GM19324 (cell line): ENCODE measurements at regions not wholly inside any gene's neighbourhood (a gene's known extent, or its start where the extent isn't known, plus 50 kb on each side); places are given as distances from the start of the nearest gene placed in this dataset.

ENCODE experiments used
- ATAC-seq: cut with Tn5 transposase; IDR thresholded peaks from one replicate; pipeline ENCODE4 v1.9.1; 2021; ENCODE audit warnings: mild to moderate bottlenecking, moderate library complexity; ENCODE audit not compliant: unreplicated experiment, low FRiP score

DNA sequence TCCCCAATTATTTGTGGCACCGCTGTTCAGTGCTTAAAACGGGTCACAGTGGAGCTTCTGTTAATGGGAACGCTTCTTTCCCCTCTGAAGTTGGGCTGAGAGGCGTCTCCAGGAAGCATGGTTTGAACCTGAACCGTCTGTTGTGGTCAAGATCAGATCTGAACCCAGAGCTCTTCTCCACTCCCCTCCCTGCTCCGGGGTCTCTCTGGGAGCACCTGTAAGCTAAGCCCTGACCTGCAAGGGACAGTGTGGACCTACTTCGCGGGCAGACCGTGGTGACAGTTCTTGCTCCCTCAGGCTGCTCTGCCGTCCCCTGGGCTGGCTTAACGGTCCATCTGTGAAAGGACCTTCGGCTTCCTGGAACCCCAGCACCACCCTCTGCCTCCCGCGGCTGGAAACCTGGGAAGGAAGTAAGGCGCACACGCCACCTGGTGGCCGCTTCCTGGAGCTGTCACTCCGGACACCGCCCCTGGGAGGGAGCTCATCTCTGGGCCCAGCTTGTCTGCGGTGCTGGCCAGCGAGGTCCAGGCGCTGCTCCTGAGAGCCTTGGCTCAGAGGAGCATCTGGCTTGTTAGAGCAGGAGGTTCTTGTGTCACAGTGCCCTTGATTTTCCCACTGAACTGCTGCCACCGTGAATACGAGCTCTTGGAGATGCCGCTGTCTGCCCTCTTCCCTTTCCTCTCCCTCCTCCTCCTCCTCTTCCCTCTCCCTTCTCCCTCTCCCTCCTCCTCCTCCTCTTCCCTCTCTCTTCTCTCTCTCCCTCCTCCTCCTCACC lies 518.5 kb upstream of the EEF2KMT start:
- no peak for ATAC-seq

- ATAC-seq: no peak
Measured at GRCh38 chr16:5607169-5607568, 509.6 kb upstream of the EEF2KMT start.

DNA sequence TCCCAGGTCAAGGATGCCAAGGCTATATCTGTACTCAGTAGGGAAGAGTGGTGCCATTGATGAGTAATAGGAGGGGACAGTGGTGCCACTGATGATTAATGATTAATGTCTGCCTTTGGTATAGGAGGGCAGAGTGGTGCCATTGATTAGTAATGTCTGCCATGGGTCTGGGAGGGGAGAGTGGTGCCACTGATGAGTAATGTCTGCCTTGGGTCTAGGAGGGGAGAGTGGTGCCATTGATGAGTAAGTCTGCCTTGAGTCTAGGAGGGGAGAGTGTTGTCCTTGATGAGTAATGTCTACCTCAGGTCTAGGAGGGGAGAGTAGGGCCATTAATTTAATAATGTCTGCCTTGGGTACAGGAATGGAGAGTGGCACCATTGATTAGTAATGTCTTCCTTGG lies 507.8 kb upstream of the EEF2KMT start:
- ATAC-seq: no peak

- no peak for ATAC-seq
Measured at GRCh38 chr16:5604770-5605169, 507.2 kb upstream of the EEF2KMT start.

DNA sequence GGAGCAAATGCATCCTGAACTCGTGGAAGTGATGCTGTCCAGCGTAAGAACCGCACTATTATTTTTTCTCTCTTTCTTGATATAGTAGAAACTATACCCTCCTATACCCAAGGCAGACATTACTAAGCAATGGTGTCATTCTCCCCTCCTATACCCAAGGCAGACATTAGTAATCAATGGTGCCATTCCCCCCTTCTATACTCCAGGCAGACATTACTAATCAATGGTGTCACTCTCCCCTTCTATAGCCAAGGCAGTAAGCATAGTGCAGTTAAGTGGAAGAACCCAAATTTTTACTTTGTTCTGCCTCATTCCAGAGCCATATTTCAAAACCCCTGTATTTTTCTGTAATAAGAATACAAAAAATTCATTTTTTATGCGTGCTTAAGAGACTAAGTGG lies 506.2 kb upstream of the EEF2KMT start:
- ATAC-seq: no peak

DNA sequence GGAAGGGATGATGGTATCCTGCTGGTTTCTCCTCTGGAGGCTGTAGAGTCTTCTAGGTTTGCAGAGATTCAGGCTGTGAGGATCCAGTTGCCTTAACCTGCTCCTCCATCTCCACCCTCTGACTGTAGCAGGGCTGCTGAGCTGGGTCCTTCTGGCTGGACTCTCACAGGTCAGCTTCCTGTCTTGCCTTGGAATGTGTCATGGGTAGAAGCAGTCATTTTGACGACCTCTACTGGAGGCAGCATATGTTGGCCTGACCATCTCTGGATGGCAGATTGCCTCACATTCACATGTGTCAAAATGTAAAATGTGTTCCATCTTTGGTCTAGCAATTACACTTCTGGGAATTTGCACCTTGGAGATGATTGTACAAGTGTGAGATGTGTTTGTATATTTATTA lies 504.4 kb upstream of the EEF2KMT start:
- no peak for ATAC-seq

GRCh38 chr16:5598793-5599192 lies 501.2 kb upstream of the EEF2KMT start:
- ATAC-seq: no peak

DNA sequence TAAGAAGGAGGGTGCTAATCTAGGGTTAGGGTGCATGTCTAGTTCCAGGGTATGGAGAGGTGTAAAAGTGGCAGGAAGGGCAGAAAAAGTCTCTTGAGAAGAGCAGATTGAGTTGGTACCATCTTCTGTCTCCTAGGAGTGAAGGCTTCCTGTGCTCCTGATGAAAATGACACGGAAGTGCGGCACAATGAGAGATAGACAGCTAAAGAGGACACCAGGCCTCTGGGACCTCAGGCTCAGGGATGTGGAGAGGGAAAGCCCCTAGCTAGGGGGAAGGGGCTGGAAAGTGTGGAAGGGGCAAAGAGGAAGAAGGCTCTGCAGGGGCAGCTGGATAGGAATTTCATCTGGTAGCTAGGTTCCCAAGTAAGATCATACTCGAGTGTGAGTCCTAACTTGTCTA lies 498.3 kb upstream of the EEF2KMT start:
- ATAC-seq: no peak

DNA sequence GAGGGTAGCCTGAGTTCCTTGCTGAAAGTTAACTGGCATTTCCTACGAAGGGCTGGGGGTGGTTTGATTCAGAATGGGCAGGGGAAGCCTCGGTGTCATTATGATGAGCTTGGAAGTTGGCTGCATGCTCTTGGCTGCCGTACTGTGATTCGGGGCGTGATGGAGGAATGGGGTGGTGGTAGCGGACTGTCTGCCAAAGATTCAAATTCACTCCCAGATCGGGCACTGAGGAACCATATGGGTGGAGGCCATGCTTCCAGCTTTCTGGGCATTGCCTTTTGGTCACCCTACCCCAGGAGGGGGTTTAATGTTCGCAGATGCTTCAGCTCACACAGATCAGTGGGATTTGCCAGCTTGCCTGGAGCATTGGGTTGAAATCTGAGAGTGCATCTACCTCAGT lies 492.8 kb upstream of the EEF2KMT start:
- ATAC-seq: no peak

DNA sequence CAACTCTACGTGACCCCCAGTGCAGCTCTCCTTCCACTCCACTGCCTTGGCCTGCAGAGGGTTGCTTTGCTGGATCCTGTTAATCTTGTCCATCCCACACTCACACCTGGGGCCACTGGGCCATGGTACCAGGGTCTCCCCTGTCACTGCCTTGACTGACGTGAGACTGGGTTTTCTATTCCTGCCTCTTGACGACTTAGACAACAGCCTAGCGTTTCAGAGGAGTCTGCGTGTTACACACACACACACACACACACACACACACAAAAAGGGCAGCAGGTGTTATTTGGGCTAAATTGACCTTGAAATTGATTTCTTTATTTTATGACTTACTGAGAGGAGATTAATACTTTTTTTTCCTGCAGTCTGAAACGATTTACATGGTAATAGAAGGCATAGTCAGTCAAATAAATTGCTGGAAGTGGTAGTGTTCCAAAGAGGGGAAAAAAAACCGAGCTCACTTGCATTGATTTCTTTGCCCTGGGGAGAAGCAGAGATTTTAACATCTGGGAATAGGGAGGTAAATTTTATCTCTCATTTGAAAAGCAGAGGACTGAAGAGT lies 492.3 kb upstream of the EEF2KMT start:
- ATAC-seq: no peak

DNA sequence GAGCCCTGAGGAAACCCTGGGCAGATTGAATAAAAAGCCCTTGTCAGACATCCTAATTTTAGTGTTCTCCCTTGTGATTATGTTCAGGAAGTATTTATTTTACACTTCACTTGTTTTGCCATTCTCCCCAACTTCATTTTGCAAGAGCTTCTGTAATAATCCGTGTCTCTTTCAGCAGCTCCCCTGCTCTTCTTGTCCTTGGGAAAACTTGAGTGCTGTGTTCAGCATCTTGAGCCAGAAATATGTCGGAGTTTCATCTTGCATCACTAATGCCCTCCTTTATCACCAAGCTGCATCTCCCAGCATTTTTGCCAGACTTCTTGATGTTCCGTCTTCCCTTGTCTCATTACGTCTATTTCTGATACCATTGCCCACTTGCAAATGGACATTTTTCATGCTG lies 486.5 kb upstream of the EEF2KMT start:
- no peak for ATAC-seq

GRCh38 chr16:5582529-5582928 lies 484.9 kb upstream of the EEF2KMT start:
- no peak for ATAC-seq

- ATAC-seq: no peak
Measured at GRCh38 chr16:5581908-5582307, 484.3 kb upstream of the EEF2KMT start.

DNA sequence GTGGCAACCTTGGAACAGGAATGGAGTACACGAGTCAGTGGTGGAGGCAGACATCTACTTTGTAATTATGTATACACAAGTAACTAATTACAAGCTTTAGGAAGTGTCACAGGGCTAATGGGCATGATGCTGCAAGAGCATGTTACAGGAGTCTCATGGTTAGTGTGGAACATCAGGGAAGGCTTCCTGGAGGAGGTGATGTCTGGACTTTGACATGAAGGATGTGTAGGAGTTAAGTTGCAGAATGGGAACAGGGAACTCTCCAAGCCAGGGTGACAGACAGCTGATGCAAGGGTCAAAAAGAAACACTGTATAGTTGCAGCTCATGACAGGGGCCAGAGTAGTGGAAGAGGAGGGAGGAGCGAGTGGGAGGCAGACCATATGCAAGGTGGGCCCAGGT lies 483.8 kb upstream of the EEF2KMT start:
- ATAC-seq: no peak

DNA sequence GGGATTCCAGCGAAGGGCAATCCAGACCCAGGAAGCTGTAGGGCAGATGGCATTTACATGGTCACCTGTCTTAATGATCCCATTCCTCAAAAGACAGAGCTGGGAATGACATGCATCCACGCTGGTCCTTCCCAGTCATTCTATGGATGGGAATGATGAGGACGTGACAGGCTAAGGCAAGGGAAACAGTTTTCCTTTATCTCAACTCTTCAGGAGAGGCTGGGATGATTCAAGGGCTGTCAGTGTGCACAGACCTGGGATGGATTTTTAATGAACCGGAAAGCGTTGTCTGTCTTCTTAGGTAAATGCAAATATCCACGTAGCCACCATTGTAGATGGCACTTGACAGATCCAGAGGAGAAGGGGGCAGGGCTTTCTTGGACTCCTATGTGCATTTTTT lies 483.2 kb upstream of the EEF2KMT start:
- ATAC-seq: no peak

DNA sequence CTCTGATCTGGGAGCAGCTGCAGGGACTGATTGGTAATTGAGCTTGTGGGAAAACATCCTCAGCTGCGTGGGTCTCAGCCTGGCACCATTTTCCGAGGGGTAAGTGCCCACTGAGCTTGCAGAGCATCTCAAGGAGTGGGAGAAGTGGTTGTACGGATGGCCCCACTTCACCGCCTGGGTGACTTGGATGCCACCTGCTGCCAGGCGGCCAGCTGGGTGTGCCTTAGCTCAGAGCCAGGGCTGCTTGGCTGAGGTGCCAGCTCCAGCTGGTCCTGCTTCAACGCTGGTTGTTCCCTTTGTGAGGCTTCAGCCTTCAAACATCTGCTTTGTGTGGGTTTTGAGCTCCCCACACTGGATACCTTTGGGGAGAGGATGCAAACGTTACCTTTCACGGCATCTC lies 482.7 kb upstream of the EEF2KMT start:
- no peak for ATAC-seq

- no peak for ATAC-seq
Measured at GRCh38 chr16:5578980-5579379, 481.4 kb upstream of the EEF2KMT start.

DNA sequence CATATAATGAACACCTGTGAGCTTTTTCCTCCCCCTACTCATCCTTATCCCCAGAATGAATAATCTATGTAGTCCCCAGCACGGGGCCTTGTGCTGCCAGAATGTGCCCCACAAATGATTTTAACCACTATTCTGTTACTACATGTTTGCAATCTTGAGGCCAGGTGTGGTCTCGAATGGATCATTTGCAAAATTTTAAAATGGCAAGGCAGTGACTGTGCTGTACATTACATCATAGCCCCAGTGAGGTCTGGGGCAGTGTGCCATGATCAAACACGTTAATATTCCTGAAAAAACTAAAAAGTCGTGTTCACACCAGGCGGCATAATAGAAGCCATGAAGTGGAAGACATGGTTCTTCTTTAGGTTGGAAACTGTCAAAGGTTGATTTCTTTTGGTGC lies 479.9 kb upstream of the EEF2KMT start:
- ATAC-seq: no peak

GRCh38 chr16:5575646-5576245 lies 478.2 kb upstream of the EEF2KMT start:
- no peak for ATAC-seq

- no peak for ATAC-seq
Measured at GRCh38 chr16:5575121-5575520, 477.5 kb upstream of the EEF2KMT start.

GRCh38 chr16:5572056-5572455 lies 474.5 kb upstream of the EEF2KMT start:
- no peak for ATAC-seq

- ATAC-seq: no peak
Measured at GRCh38 chr16:5571446-5571845, 473.9 kb upstream of the EEF2KMT start.
